Activated T-cell treated with anti-CD3 and anti-CD28 coated beads for 48 hours (primary cell): ENCODE measurements at regions not wholly inside any gene's neighbourhood (a gene's known extent, or its start where the extent isn't known, plus 50 kb on each side); places are given as distances from the start of the nearest gene placed in this dataset.

Experiments used
- DNase-seq: peaks from one replicate; pipeline ENCODE4 v3.0.0-alpha.2; 2020; ENCODE audit warnings: low read depth

- no peak for DNase-seq
Measured at GRCh38 chr10:3016016-3016415, 51.3 kb upstream of the PFKP start.

- no peak for DNase-seq
Measured at GRCh38 chr10:3014968-3015367, 52.4 kb upstream of the PFKP start.

- DNase-seq, result no peak
Measured at GRCh38 chr10:3012223-3012622, 55.1 kb upstream of the PFKP start.

- DNase-seq, result no peak
Measured at GRCh38 chr10:3010816-3011460, 56.4 kb upstream of the PFKP start.

- DNase-seq, result no peak
Measured at GRCh38 chr10:3010334-3010733, 57.0 kb upstream of the PFKP start.

- DNase-seq, result no peak
Measured at GRCh38 chr10:3009341-3009740, 58.0 kb upstream of the PFKP start.

- DNase-seq, result no peak
Measured at GRCh38 chr10:3008518-3009195, 58.7 kb upstream of the PFKP start.

- no peak for DNase-seq
Measured at GRCh38 chr10:3006607-3007006, 60.7 kb upstream of the PFKP start.

- DNase-seq, result no peak
Measured at GRCh38 chr10:3006093-3006492, 61.3 kb upstream of the PFKP start.

GRCh38 chr10:3002304-3002703 lies 65.0 kb upstream of the PFKP start:
- DNase-seq, result no peak

GRCh38 chr10:3000048-3000447 lies 67.3 kb upstream of the PFKP start:
- DNase-seq, result no peak

- no peak for DNase-seq
Measured at GRCh38 chr10:2994221-2994961, 73.0 kb upstream of the PFKP start.

GRCh38 chr10:2993636-2994035 lies 73.7 kb upstream of the PFKP start:
- no peak for DNase-seq

- no peak for DNase-seq
Measured at GRCh38 chr10:2992401-2993198, 74.7 kb upstream of the PFKP start.

- DNase-seq, result no peak
Measured at GRCh38 chr10:2990764-2991163, 76.6 kb upstream of the PFKP start.

- no peak for DNase-seq
Measured at GRCh38 chr10:2989292-2989947, 77.9 kb upstream of the PFKP start.

- no peak for DNase-seq
Measured at GRCh38 chr10:2987185-2987768, 80.1 kb upstream of the PFKP start.

GRCh38 chr10:2986391-2986801 lies 81.0 kb upstream of the PFKP start:
- no peak for DNase-seq

- no peak for DNase-seq
Measured at GRCh38 chr10:2985729-2986232, 81.6 kb upstream of the PFKP start.

GRCh38 chr10:2984682-2985081 lies 82.7 kb upstream of the PFKP start:
- no peak for DNase-seq

GRCh38 chr10:2982146-2982545 lies 85.2 kb upstream of the PFKP start:
- DNase-seq, result no peak
